Endothelial cell (in vitro differentiated cells): ENCODE measurements at regions not wholly inside any gene's neighbourhood (a gene's known extent, or its start where the extent isn't known, plus 50 kb on each side); places are given as distances from the start of the nearest gene placed in this dataset.

Source experiments
- DNase-seq: peaks from one replicate; pipeline ENCODE4 v3.0.0; 2021; ENCODE audit warnings: low spot score
- H3K27ac Mint-ChIP-seq: one replicate; pipeline ENCODE4 v1.8.0; 2021; ENCODE audit warnings: mixed read lengths, inconsistent platforms; ENCODE audit not compliant: unreplicated experiment
- H3K27me3 Mint-ChIP-seq: one replicate; pipeline ENCODE4 v1.8.0; 2021; ENCODE audit warnings: mild to moderate bottlenecking, moderate library complexity, mixed read lengths, inconsistent platforms; ENCODE audit not compliant: unreplicated experiment
- H3K36me3 Mint-ChIP-seq: one replicate; pipeline ENCODE4 v1.8.0; 2021; ENCODE audit warnings: mild to moderate bottlenecking, low read depth, mixed read lengths, inconsistent platforms; ENCODE audit not compliant: unreplicated experiment
- H3K4me1 Mint-ChIP-seq: one replicate; pipeline ENCODE4 v1.8.0; 2021; ENCODE audit warnings: mild to moderate bottlenecking, mixed read lengths, inconsistent platforms; ENCODE audit not compliant: unreplicated experiment
- H3K4me3 Mint-ChIP-seq: one replicate; pipeline ENCODE4 v1.8.0; 2021; ENCODE audit warnings: mild to moderate bottlenecking, mixed read lengths, inconsistent platforms; ENCODE audit not compliant: unreplicated experiment
- H3K9me3 Mint-ChIP-seq: one replicate; pipeline ENCODE4 v1.8.0; 2021; ENCODE audit warnings: mixed read lengths, inconsistent platforms; ENCODE audit not compliant: unreplicated experiment
- TF ChIP-seq, protein P1 (sequence below): fragments of 200-600 bp; sonication (generic); IDR thresholded peaks from one replicate; pipeline ENCODE4 v1.5.0; 2021; ENCODE audit warnings: antibody characterized with exemption; ENCODE audit not compliant: unreplicated experiment

DNA sequence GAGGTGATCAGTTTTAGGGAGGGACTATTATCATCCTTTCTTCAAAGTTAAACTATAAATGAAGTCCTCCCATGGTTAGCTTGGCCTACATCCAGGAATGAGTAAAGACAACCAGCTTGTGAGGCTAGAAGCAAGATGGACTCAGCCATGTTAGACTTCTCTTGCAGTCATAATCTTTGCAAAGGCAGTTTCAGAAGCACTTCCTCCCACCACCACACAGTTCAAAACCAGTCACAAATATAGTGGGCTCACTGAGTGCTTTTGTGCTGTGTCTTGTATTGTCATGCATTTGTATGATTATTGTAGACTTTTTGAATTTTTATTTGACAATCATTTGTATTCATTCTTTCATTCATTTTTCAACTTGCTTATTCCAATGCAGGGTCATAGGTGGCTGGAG lies 204.5 kb downstream of the ZNF674 start:
- no peak overlapping the region for H3K4me3 Mint-ChIP-seq
- no peak for DNase-seq
- H3K9me3 Mint-ChIP-seq = no peaks in the 10 kb centered on the region
- H3K27ac Mint-ChIP-seq = peak overlapping the region; percentile 99
- H3K36me3 Mint-ChIP-seq = no peaks in the 10 kb centered on the region
- no peaks in the 10 kb centered on the region for H3K27me3 Mint-ChIP-seq
- peaks cover 27% of the 10 kb centered on the region for H3K4me1 Mint-ChIP-seq
- TF ChIP-seq, protein P1, sequence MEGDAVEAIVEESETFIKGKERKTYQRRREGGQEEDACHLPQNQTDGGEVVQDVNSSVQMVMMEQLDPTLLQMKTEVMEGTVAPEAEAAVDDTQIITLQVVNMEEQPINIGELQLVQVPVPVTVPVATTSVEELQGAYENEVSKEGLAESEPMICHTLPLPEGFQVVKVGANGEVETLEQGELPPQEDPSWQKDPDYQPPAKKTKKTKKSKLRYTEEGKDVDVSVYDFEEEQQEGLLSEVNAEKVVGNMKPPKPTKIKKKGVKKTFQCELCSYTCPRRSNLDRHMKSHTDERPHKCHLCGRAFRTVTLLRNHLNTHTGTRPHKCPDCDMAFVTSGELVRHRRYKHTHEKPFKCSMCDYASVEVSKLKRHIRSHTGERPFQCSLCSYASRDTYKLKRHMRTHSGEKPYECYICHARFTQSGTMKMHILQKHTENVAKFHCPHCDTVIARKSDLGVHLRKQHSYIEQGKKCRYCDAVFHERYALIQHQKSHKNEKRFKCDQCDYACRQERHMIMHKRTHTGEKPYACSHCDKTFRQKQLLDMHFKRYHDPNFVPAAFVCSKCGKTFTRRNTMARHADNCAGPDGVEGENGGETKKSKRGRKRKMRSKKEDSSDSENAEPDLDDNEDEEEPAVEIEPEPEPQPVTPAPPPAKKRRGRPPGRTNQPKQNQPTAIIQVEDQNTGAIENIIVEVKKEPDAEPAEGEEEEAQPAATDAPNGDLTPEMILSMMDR = no peak

DNA sequence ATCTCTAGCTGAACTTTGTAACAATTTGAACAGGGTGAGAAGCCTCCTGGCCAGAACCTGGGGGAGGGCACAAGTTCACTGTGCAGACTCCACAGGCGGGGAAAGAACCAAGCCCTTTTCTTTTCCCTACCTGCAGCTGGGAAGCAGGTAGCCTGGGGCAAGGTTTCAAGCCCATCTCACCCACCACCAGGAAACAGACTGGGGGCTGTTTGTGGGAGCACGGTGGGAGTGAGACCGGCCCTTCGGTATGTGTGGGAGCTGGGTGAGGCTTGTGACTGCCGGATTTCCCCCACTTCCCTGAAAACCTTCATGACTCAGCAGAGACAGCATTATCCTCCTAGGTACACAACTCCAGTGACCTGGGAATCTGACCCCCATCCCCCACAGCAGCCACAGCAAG lies 211.7 kb downstream of the ZNF674 start:
- TF ChIP-seq, protein P1 = no peak
- Mint-ChIP-seq H3K27ac (no peak overlapping the region), H3K4me3 (no peak overlapping the region), H3K4me1 (peaks cover 17% of the 10 kb centered on the region), H3K9me3 (no peaks in the 10 kb centered on the region), H3K36me3 (no peaks in the 10 kb centered on the region), H3K27me3 (no peaks in the 10 kb centered on the region)
- DNase-seq = no peak

DNA sequence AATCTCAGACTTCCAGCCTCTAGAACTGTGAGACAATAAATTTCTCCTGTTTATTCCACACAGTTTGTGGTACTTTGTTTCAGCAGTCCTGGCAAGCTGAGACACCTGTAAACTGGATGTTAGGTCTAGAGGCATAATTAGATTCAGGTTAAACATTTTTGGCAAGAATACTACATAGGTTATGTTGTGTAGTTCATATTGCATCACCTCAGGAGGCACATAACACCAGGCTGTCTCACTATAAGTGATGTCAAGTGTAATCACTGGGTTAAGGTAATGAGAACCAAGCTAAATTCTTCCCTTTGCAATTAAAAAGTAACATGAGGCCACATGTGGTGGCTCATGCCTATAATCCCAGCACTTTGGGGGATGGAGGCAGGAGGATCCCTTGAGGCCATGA lies 214.2 kb downstream of the ZNF674 start:
- no peak overlapping the region for H3K27ac Mint-ChIP-seq
- H3K9me3 Mint-ChIP-seq = no peaks in the 10 kb centered on the region
- no peak for DNase-seq
- peaks cover 15% of the 10 kb centered on the region for H3K4me1 Mint-ChIP-seq
- no peaks in the 10 kb centered on the region for H3K36me3 Mint-ChIP-seq
- H3K4me3 Mint-ChIP-seq = no peak overlapping the region
- TF ChIP-seq, protein P1 = no peak
- no peaks in the 10 kb centered on the region for H3K27me3 Mint-ChIP-seq

DNA sequence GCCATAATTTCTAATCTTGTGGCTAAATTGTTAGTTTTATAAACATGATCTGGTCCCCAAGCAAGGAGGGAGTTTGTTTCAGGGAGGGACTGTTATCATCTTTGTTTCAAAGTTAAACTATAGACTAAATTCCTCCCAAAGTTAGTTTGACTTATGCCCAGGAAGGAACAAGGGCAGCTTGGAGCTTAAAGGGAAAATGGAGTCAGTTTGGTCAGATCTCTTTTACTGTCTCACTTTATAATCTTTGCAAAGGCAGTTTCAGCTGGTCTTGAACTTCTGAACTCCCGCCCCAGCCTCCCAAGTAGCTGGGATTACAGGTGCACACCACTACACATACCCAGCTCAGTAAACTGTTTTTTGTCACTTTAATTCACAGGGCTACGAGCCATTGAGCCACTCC lies 214.7 kb downstream of the ZNF674 start:
- Mint-ChIP-seq H3K4me1 (peaks cover 17% of the 10 kb centered on the region), H3K36me3 (no peaks in the 10 kb centered on the region), H3K4me3 (no peak overlapping the region), H3K27me3 (no peaks in the 10 kb centered on the region), H3K27ac (no peak overlapping the region), H3K9me3 (no peaks in the 10 kb centered on the region)
- TF ChIP-seq, protein P1 = no peak
- DNase-seq = no peak

DNA sequence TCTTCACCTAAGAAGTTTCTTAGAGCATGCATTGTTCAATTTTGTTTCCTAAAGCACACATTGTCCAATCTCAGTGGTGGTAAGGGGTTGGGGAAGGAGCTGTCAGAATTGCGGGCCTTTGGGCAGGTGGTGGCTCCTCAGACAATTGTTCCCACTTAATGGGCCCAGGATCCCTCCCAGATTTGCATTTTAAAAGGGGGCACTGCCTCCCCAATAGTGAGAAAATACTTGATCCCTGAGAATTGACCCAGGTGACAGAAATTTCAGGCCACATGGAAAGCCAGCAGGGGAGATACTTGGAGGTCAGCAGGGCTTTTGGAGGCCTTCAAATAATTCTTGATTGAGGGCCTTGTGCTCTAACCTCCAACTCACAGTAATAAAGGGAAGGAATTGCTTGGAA lies 217.1 kb downstream of the ZNF674 start:
- H3K4me3 Mint-ChIP-seq = no peak overlapping the region
- peak overlapping the region; percentile 67 for H3K27ac Mint-ChIP-seq
- H3K4me1 Mint-ChIP-seq = peaks cover 18% of the 10 kb centered on the region
- no peaks in the 10 kb centered on the region for H3K36me3 Mint-ChIP-seq
- DNase-seq = no peak
- no peaks in the 10 kb centered on the region for H3K9me3 Mint-ChIP-seq
- TF ChIP-seq, protein P1 = no peak
- H3K27me3 Mint-ChIP-seq = peaks cover 2% of the 10 kb centered on the region
